Left ventricle myocardium inferior (tissue), 1 donor: ENCODE measurements at regions not wholly inside any gene's neighbourhood (a gene's known extent, or its start where the extent isn't known, plus 50 kb on each side); places are given as distances from the start of the nearest gene placed in this dataset.

ENCODE experiments used
- DNase-seq: peaks from one replicate; pipeline ENCODE4 v3.0.0-alpha.2; 2020
- H3K27ac ChIP-seq: fragments of 200-600 bp; replicated peaks from 2 replicates; pipeline ENCODE4 v1.8.0; 2021
- H3K27me3 ChIP-seq: fragments of 200-600 bp; 2 replicates; pipeline ENCODE4 v1.8.0; 2021; ENCODE audit warnings: low read depth
- H3K36me3 ChIP-seq: fragments of 200-600 bp; 2 replicates; pipeline ENCODE4 v1.8.0; 2021
- H3K4me1 ChIP-seq: fragments of 200-600 bp; 2 replicates; pipeline ENCODE4 v1.8.0; 2021
- H3K4me3 ChIP-seq: fragments of 200-600 bp; 2 replicates; pipeline ENCODE4 v1.8.0; 2021; ENCODE audit warnings: mild to moderate bottlenecking, moderate library complexity
- H3K9me3 ChIP-seq: fragments of 200-600 bp; replicated peaks from 2 replicates; pipeline ENCODE4 v1.8.0; 2021
- CTCF ChIP-seq: fragments of 200-600 bp; IDR thresholded peaks from 2 replicates; pipeline ENCODE4 v1.8.0; 2021; ENCODE audit warnings: antibody characterized with exemption, mild to moderate bottlenecking, borderline replicate concordance
- intact Hi-C: fragments of 100-400 bp; cut with micrococcal nuclease; formaldehyde crosslinking; loops from one replicate; pipeline ENCODE4 v1.11.0; 2022
- donor health status: DM: no; HTN: yes; CAD: no; lungs with severe emphysema.

- no peak for DNase-seq
- Histone ChIP-seq H3K27ac (no peak overlapping the region), H3K4me1 (no peaks in the 10 kb centered on the region), H3K27me3 (peaks cover 8% of the 10 kb centered on the region), H3K9me3 (no peaks in the 10 kb centered on the region), H3K36me3 (no peaks in the 10 kb centered on the region), H3K4me3 (no peak overlapping the region)
- intact Hi-C loops = no loop called here
- TF ChIP-seq CTCF = no peak
These were observed 72.2 kb upstream of the SLC4A10 start for GRCh38 chr2:161552015-161552414.

- no peak overlapping the region for H3K4me3 ChIP-seq
- TF ChIP-seq CTCF = no peak
- intact Hi-C loops = no loop called here
- H3K36me3 ChIP-seq = no peaks in the 10 kb centered on the region
- H3K27ac ChIP-seq = no peak overlapping the region
- peaks cover 8% of the 10 kb centered on the region for H3K27me3 ChIP-seq
- no peaks in the 10 kb centered on the region for H3K4me1 ChIP-seq
- DNase-seq = no peak
- no peaks in the 10 kb centered on the region for H3K9me3 ChIP-seq
These were observed 68.4 kb upstream of the SLC4A10 start for GRCh38 chr2:161555826-161556225.

DNA sequence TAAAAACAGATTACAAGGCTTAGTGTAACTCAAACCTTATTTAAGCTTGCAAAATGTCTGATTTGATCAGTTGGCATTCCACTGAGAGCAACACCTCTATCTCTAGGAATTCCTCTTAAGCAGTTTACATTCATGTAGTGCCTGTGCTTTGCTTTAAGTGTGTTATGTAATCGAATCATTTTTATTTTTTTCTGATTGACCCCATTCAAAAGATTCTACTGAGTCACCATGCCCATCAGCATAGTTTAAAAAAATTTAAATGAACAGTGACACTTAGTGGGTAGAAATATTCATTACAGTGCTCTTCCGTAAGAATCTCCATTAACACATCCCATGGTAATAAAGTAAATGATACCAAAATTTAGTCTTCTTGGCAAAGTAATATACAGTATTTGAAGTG, 67.8 kb upstream of the SLC4A10 start:
- no peak for DNase-seq
- H3K4me3 ChIP-seq = no peak overlapping the region
- intact Hi-C loops = no loop called here
- no peak overlapping the region for H3K27ac ChIP-seq
- no peaks in the 10 kb centered on the region for H3K9me3 ChIP-seq
- no peak for TF ChIP-seq CTCF
- peaks cover 2% of the 10 kb centered on the region for H3K27me3 ChIP-seq
- H3K36me3 ChIP-seq = no peaks in the 10 kb centered on the region
- no peaks in the 10 kb centered on the region for H3K4me1 ChIP-seq

DNA sequence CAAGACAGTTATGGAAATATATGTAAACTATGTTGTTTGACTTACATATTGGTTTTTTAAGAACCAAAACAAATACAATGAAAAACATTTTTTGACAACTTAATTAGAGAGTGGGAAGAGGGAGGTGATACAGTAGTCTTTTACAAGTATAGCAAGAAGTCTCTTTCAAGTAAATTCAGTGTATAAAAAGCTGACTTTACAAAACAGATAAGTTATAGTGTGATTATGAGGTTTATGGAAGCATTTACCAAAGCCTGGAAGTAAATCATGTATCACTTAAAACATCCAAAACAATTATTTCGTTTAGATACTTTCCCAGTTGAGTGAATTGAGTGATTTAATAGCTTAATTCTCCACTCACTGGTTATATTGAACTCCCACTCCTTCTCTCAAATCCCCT, 66.7 kb upstream of the SLC4A10 start:
- peaks cover 2% of the 10 kb centered on the region for H3K27me3 ChIP-seq
- peaks cover 7% of the 10 kb centered on the region for H3K9me3 ChIP-seq
- no peak for TF ChIP-seq CTCF
- no peak overlapping the region for H3K27ac ChIP-seq
- H3K36me3 ChIP-seq = no peaks in the 10 kb centered on the region
- intact Hi-C loops = no loop called here
- no peaks in the 10 kb centered on the region for H3K4me1 ChIP-seq
- H3K4me3 ChIP-seq = no peak overlapping the region
- no peak for DNase-seq

DNA sequence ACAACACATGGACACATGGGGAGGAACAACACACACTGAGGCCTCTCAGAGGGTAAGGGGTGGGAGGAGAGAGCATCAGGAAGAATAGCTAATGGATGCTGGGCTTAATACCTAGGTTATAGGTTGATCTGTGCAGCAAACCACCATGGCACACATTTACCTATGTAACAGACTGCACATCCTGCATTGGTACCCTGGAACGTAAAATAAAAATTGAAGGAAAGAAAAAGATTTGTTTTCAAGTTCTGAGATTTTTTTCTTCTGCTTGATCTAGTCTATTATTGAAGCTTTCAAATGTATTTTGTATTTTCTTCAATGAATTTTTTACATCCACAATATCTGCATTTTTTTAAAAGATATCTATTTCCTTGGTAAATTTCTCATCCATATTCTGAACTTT, 59.3 kb upstream of the SLC4A10 start:
- H3K27me3 ChIP-seq = no peaks in the 10 kb centered on the region
- intact Hi-C loops = no loop called here
- no peak for DNase-seq
- H3K27ac ChIP-seq = no peak overlapping the region
- no peaks in the 10 kb centered on the region for H3K4me1 ChIP-seq
- H3K9me3 ChIP-seq = peaks cover 39% of the 10 kb centered on the region
- H3K36me3 ChIP-seq = no peaks in the 10 kb centered on the region
- no peak overlapping the region for H3K4me3 ChIP-seq
- no peak for TF ChIP-seq CTCF

DNA sequence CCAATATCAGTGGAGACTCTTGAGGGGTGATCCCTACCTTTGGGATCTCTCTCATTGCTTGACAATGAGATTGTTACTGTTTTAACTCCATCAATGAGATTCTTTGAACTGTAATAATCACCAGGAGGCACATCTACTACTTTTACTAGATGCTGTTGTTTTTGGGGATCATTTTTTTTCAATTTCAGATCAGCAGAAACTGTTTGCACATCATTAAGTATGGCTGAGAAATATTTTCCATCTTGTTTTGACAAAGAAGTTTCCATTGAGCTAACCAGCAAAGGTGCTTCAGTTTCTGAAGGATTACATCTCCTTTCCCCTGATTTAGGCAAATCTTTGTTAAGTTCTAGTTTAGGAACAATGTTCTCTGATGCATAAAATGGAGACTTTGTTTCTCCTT, 54.8 kb upstream of the SLC4A10 start:
- no peak for DNase-seq
- TF ChIP-seq CTCF = no peak
- intact Hi-C loops = no loop called here

More for the DNA sequence above, 54.8 kb upstream of the SLC4A10 start:
- H3K4me3 ChIP-seq = no peak overlapping the region
- no peaks in the 10 kb centered on the region for H3K4me1 ChIP-seq
- no peaks in the 10 kb centered on the region for H3K36me3 ChIP-seq
- peaks cover 21% of the 10 kb centered on the region for H3K9me3 ChIP-seq
- no peak overlapping the region for H3K27ac ChIP-seq
- H3K27me3 ChIP-seq = no peaks in the 10 kb centered on the region
